ENCODE measurements at regions not wholly inside any gene's neighbourhood (a gene's known extent, or its start where the extent isn't known, plus 50 kb on each side); places are given as distances from the start of the nearest gene placed in this dataset.

GRCh38 chr18:42190643-42191042 lies 235.6 kb downstream of the PIK3C3 start:
- H3K36me3 ChIP-seq (ENCODE audit: insufficient read depth in 1 of 2, low read depth in 1 of 2): no peaks in the 10 kb centered on the region
- no peaks in the 10 kb centered on the region for H3K9me3 ChIP-seq
- H3K27me3 ChIP-seq (ENCODE audit: insufficient read depth in 3 of 3, low read length in 2 of 3): peaks cover 0 to 2% (median 0%) of the 10 kb centered on the region in 3 donors
- no peak for ATAC-seq
- no peak for DNase-seq
- intact Hi-C loops (cut with DNase I): no loop called here
- WGBS, 3 donors: 84 to 88% (median 84%) methylated on average over 3 of the region's 3 CpGs
- H3K4me3 ChIP-seq: no peak overlapping the region
- H3K4me1 ChIP-seq: no peaks in the 10 kb centered on the region
- TF ChIP-seq CTCF (IDR thresholded peaks at IDR 0.05): no peak
- no peak overlapping the region for H3K27ac ChIP-seq

- WGBS, 3 donors: 67 to 75% (median 74%) methylated on average over 5 of the region's 5 CpGs
- Histone ChIP-seq H3K27me3 (ENCODE audit: insufficient read depth in 3 of 3, low read length in 2 of 3) (peaks cover 0 to 2% (median 0%) of the 10 kb centered on the region in 3 donors), H3K36me3 (ENCODE audit: insufficient read depth in 1 of 2, low read depth in 1 of 2) (no peaks in the 10 kb centered on the region), H3K27ac (no peak overlapping the region), H3K4me1 (no peaks in the 10 kb centered on the region), H3K9me3 (no peaks in the 10 kb centered on the region), H3K4me3 (no peak overlapping the region)
- TF ChIP-seq CTCF (IDR thresholded peaks at IDR 0.05): no peak
- ATAC-seq (no peak), DNase-seq (no peak)
- intact Hi-C loops (cut with DNase I): no loop called here
Measured at GRCh38 chr18:42192251-42193248, 237.5 kb downstream of the PIK3C3 start.

GRCh38 chr18:42196651-42197050 lies 241.6 kb downstream of the PIK3C3 start:
- TF ChIP-seq CTCF (IDR thresholded peaks at IDR 0.05): no peak
- Histone ChIP-seq H3K4me1 (no peaks in the 10 kb centered on the region), H3K27me3 (ENCODE audit: insufficient read depth in 3 of 3, low read length in 2 of 3) (peaks cover 0 to 2% (median 0%) of the 10 kb centered on the region in 3 donors), H3K36me3 (ENCODE audit: insufficient read depth in 1 of 2, low read depth in 1 of 2) (no peaks in the 10 kb centered on the region), H3K27ac (no peak overlapping the region), H3K4me3 (no peak overlapping the region), H3K9me3 (no peaks in the 10 kb centered on the region)
- ATAC-seq (no peak), DNase-seq (no peak)
- intact Hi-C loops (cut with DNase I): no loop called here

- no peak for TF ChIP-seq CTCF (IDR thresholded peaks at IDR 0.05)
- Histone ChIP-seq H3K4me3 (no peak overlapping the region), H3K27me3 (ENCODE audit: insufficient read depth in 3 of 3, low read length in 2 of 3) (no peaks in the 10 kb centered on the region), H3K36me3 (ENCODE audit: insufficient read depth in 1 of 2, low read depth in 1 of 2) (no peaks in the 10 kb centered on the region), H3K9me3 (no peaks in the 10 kb centered on the region), H3K4me1 (no peaks in the 10 kb centered on the region), H3K27ac (no peak overlapping the region)
- ATAC-seq (no peak), DNase-seq (no peak)
- intact Hi-C loops (cut with DNase I): no loop called here
Measured at GRCh38 chr18:42201137-42201536, 246.1 kb downstream of the PIK3C3 start.

Data from psoas muscle (tissue), 7 donors.